ENCODE measurements at regions not wholly inside any gene's neighbourhood (a gene's known extent, or its start where the extent isn't known, plus 50 kb on each side); places are given as distances from the start of the nearest gene placed in this dataset.

- Histone ChIP-seq H3K36me3 (ENCODE audit: control insufficient read depth in 1 of 2, insufficient read depth in 2 of 2, low read length in 2 of 2) (no peaks in the 10 kb centered on the region), H3K4me3 (replicated peaks in 1 of 2; ENCODE audit: low read depth in 1 of 2, low read length in 2 of 2) (peak overlapping the region; percentile 48 to 52), H4K20me1 (ENCODE audit: insufficient read depth) (no peaks in the 10 kb centered on the region), H2AFZ (ENCODE audit: low read depth, low read length, poor library complexity, severe bottlenecking) (no peak overlapping the region), H3K9me2 (ENCODE audit: insufficient read depth) (no peaks in the 10 kb centered on the region), H3K4me2 (ENCODE audit: low read length) (peak overlapping the region; percentile 50), H3K9ac (ENCODE audit: low read length) (peak overlapping the region; percentile 56), H3K9me3 (ENCODE audit: control insufficient read depth in 1 of 2, insufficient read depth in 1 of 2, low read depth in 1 of 2, low read length in 2 of 2) (no peaks in the 10 kb centered on the region), H3K27me3 (ENCODE audit: insufficient read depth, low read length) (no peaks in the 10 kb centered on the region), H3K27ac (ENCODE audit: low read depth, low read length) (no peak overlapping the region), H3K79me2 (ENCODE audit: insufficient read depth, low read length) (peaks cover 37% of the 10 kb centered on the region), H3K4me1 (ENCODE audit: control insufficient read depth in 1 of 2, insufficient read depth in 2 of 2, low read length in 2 of 2) (no peaks in the 10 kb centered on the region)
- no peak for DNase-seq (ENCODE audit: low read depth, low spot score)
- ATAC-seq = no peak
- RAD21 ChIA-PET (ENCODE audit: low non-redundant PET in 1 of 2, low total read pairs in 2 of 2, uncharacterized antibody in 2 of 2, unreplicated experiment in 2 of 2) = no interaction called here
- intact Hi-C loops (cut with micrococcal nuclease) = no loop called here
- TF ChIP-seq POLR2AphosphoS5 (IDR thresholded peaks at IDR 0.05; ENCODE audit: low read depth, low read length) = no peak
- no peak for TF ChIP-seq EGR1 (IDR thresholded peaks at IDR 0.05; ENCODE audit: low read depth)
- TF ChIP-seq ZNF274 (IDR thresholded peaks at IDR 0.05; ENCODE audit: low read depth, low read length) = no peak
- no peak for TF ChIP-seq CEBPB (IDR thresholded peaks at IDR 0.05; ENCODE audit: low read depth)
- no peak for TF ChIP-seq ATF3 (IDR thresholded peaks at IDR 0.05)
- POLR2A ChIA-PET = no interaction called here
- no TSS peak for BruUV-seq (replicated peaks)
- CTCF ChIA-PET = no interaction called here
These were observed 176.6 kb downstream of the KDM5D start for GRCh38 chrY:19567943-19568342.

GRCh38 chrY:19567051-19567921, 177.2 kb downstream of the KDM5D start:
- intact Hi-C loops (cut with micrococcal nuclease) = no loop called here
- ATAC-seq = peak; percentile 95
- POLR2A ChIA-PET = no interaction called here
- Histone ChIP-seq H3K4me3 (replicated peaks in 1 of 2; ENCODE audit: low read depth in 1 of 2, low read length in 2 of 2) (peak overlapping the region; percentile 48 to 52), H2AFZ (ENCODE audit: low read depth, low read length, poor library complexity, severe bottlenecking) (no peak overlapping the region), H3K27me3 (ENCODE audit: insufficient read depth, low read length) (no peaks in the 10 kb centered on the region), H3K4me2 (ENCODE audit: low read length) (peak overlapping the region; percentile 51), H3K9me2 (ENCODE audit: insufficient read depth) (no peaks in the 10 kb centered on the region), H3K9me3 (ENCODE audit: control insufficient read depth in 1 of 2, insufficient read depth in 1 of 2, low read depth in 1 of 2, low read length in 2 of 2) (no peaks in the 10 kb centered on the region), H3K9ac (ENCODE audit: low read length) (peak overlapping the region; percentile 56), H4K20me1 (ENCODE audit: insufficient read depth) (no peaks in the 10 kb centered on the region), H3K4me1 (ENCODE audit: control insufficient read depth in 1 of 2, insufficient read depth in 2 of 2, low read length in 2 of 2) (no peaks in the 10 kb centered on the region), H3K79me2 (ENCODE audit: insufficient read depth, low read length) (peaks cover 33% of the 10 kb centered on the region), H3K27ac (ENCODE audit: low read depth, low read length) (no peak overlapping the region), H3K36me3 (ENCODE audit: control insufficient read depth in 1 of 2, insufficient read depth in 2 of 2, low read length in 2 of 2) (no peaks in the 10 kb centered on the region)
- CTCF ChIA-PET = no interaction called here
- no peak for TF ChIP-seq JUND (IDR thresholded peaks at IDR 0.05)
- BruUV-seq (replicated peaks) = TSS peak; percentile 53
- peak; percentile 69 for DNase-seq (ENCODE audit: low read depth, low spot score)
- RAD21 ChIA-PET (ENCODE audit: low non-redundant PET in 1 of 2, low total read pairs in 2 of 2, uncharacterized antibody in 2 of 2, unreplicated experiment in 2 of 2) = no interaction called here
